SK-N-SH (cell line): ENCODE measurements at regions not wholly inside any gene's neighbourhood (a gene's known extent, or its start where the extent isn't known, plus 50 kb on each side); places are given as distances from the start of the nearest gene placed in this dataset.

ENCODE experiments used
- CTCF ChIA-PET: fragments of 300-600, 350-600 bp; formaldehyde crosslinking; extraction: SDS; loops from one replicate; lab custom pipeline; 2021; lab: Yijun Ruan, JAX
- POLR2A ChIA-PET: fragments of 350-600 bp; sonication (Branson Sonifier 250); formaldehyde crosslinking; extraction: SDS; loops from one replicate; lab custom pipeline; 2020; ENCODE audit warnings: antibody characterized with exemption, inconsistent platforms; lab: Yijun Ruan, JAX
- DNase-seq: peaks from one replicate; pipeline ENCODE4 v3.0.0; 2012
- H2AFZ ChIP-seq: fragments of 200-600 bp; sonication (generic); 2 replicates; pipeline ENCODE4 v1.8.1; 2016; ENCODE audit warnings: antibody characterized with exemption, mild to moderate bottlenecking, low read depth
- H3F3A ChIP-seq: fragments of 200-600 bp; sonication (generic); replicated peaks from 2 replicates; pipeline ENCODE3; 2016; ENCODE audit warnings: antibody characterized with exemption, mild to moderate bottlenecking; ENCODE audit not compliant: insufficient read depth
- H3K27ac ChIP-seq, 2 experiments: fragments of 200-500 bp in 1 of 2; fragments of 200-600 bp in 1 of 2; sonication (Bioruptor generic) in 1 of 2; sonication (generic), shearing (Covaris generic) in 1 of 2; 2 replicates each; pipeline versions ENCODE4 v1.5.1 to v1.6.1; 2014 to 2016; ENCODE audit warnings: low read depth in 2 of 2, inconsistent platforms in 1 of 2, low read length in 1 of 2, mild to moderate bottlenecking in 1 of 2, mixed read lengths in 1 of 2
- H3K27me3 ChIP-seq: fragments of 200-600 bp; sonication (generic), shearing (Covaris generic); 2 replicates; pipeline ENCODE4 v1.6.1; 2016; ENCODE audit warnings: mixed run types; ENCODE audit not compliant: insufficient read depth
- H3K36me3 ChIP-seq, 2 experiments: fragments of 200-500 bp in 1 of 2; fragments of 200-600 bp in 1 of 2; sonication (Bioruptor generic) in 1 of 2; sonication (generic) in 1 of 2; replicated peaks in 1 of 2; 2 replicates each; pipeline versions ENCODE3 to v1.5.1; 2014 to 2016; ENCODE audit warnings: low read length in 1 of 2, mild to moderate bottlenecking in 1 of 2; ENCODE audit not compliant: insufficient read depth in 2 of 2, control insufficient read depth in 1 of 2
- H3K4me1 ChIP-seq, 2 experiments: fragments of 200-500 bp in 1 of 2; fragments of 200-600 bp in 1 of 2; sonication (Bioruptor generic) in 1 of 2; sonication (generic), shearing (Covaris generic) in 1 of 2; 2 replicates each; pipeline versions ENCODE4 v1.5.1 to v1.6.1; 2014 to 2016; ENCODE audit warnings: low read depth in 1 of 2, low read length in 1 of 2, mixed run types in 1 of 2; ENCODE audit not compliant: insufficient read depth in 2 of 2, control insufficient read depth in 1 of 2
- H3K4me2 ChIP-seq: fragments of 200-600 bp; sonication (generic), shearing (Covaris generic); 2 replicates; pipeline ENCODE4 v1.6.1; 2017; ENCODE audit warnings: mixed run types
- H3K4me3 ChIP-seq, 2 experiments: fragments of 200-500 bp in 1 of 2; fragments of 200-600 bp in 1 of 2; sonication (Bioruptor generic) in 1 of 2; sonication (generic), shearing (Covaris generic) in 1 of 2; 2 replicates each; pipeline versions ENCODE4 v1.5.1 to v1.8.1; 2014 to 2016; ENCODE audit warnings: low read depth in 2 of 2, inconsistent platforms in 1 of 2, low read length in 1 of 2, mild to moderate bottlenecking in 1 of 2, mixed read lengths in 1 of 2, moderate library complexity in 1 of 2
- H3K79me2 ChIP-seq: fragments of 200-600 bp; sonication (generic); 2 replicates; pipeline ENCODE4 v1.8.1; 2017; ENCODE audit warnings: mild to moderate bottlenecking; ENCODE audit not compliant: insufficient read depth
- H3K9ac ChIP-seq: fragments of 200-600 bp; sonication (generic); 2 replicates; pipeline ENCODE4 v1.6.1; 2017; ENCODE audit warnings: mixed run types
- H3K9me2 ChIP-seq: fragments of 200-600 bp; sonication (generic); 2 replicates; pipeline ENCODE4 v1.6.1; 2017; ENCODE audit warnings: mixed run types
- H3K9me3 ChIP-seq: fragments of 200-600 bp; sonication (generic); 2 replicates; pipeline ENCODE4 v1.6.1; 2017; ENCODE audit warnings: mixed run types, mild to moderate bottlenecking, moderate library complexity
- H4K20me1 ChIP-seq: fragments of 200-600 bp; sonication (generic); 2 replicates; pipeline ENCODE4 v1.6.1; 2017; ENCODE audit warnings: mild to moderate bottlenecking, mixed run types; ENCODE audit not compliant: insufficient read depth
- CTCF ChIP-seq: fragments of 200-600 bp; sonication (generic); IDR thresholded peaks from 2 replicates; pipeline ENCODE4 v1.6.1; 2017; ENCODE audit warnings: antibody characterized with exemption, mild to moderate bottlenecking, moderate library complexity
- ELF1 ChIP-seq: IDR thresholded peaks from 2 replicates; pipeline ENCODE4 v1.4.0; 2012
- EZH2phosphoT487 ChIP-seq: fragments of 200-600 bp; sonication (generic); IDR thresholded peaks from 2 replicates; pipeline ENCODE4 v1.6.1; 2017; ENCODE audit warnings: low read depth, mixed run types, mild to moderate bottlenecking, antibody characterized with exemption, moderate library complexity, borderline replicate concordance
- IRF3 ChIP-seq: fragments of 150-350 bp; IDR thresholded peaks from 2 replicates; pipeline ENCODE4 v1.6.1; 2016; ENCODE audit warnings: mild to moderate bottlenecking, low read depth, low read length
- MAX ChIP-seq: IDR thresholded peaks from 2 replicates; pipeline ENCODE4 v1.4.0; 2012; ENCODE audit warnings: low read depth
- MXI1 ChIP-seq: IDR thresholded peaks from 2 replicates; pipeline ENCODE4 v1.6.1; 2012; ENCODE audit warnings: mild to moderate bottlenecking, low read depth, low read length, improper control_type of control experiment
- NFIC ChIP-seq: IDR thresholded peaks from 2 replicates; pipeline ENCODE4 v1.4.0; 2012; ENCODE audit warnings: borderline replicate concordance
- RXRA ChIP-seq: IDR thresholded peaks from 2 replicates; pipeline ENCODE4 v1.4.0; 2012; ENCODE audit warnings: low read depth, mild to moderate bottlenecking, borderline replicate concordance
- TAF1 ChIP-seq: IDR thresholded peaks from 2 replicates; pipeline ENCODE4 v1.6.1; 2012; ENCODE audit warnings: low read depth, mild to moderate bottlenecking, low read length, moderate library complexity, borderline replicate concordance
- TCF12 ChIP-seq: IDR thresholded peaks from 2 replicates; pipeline ENCODE4 v1.4.0; 2012
- TEAD4 ChIP-seq: IDR thresholded peaks from 2 replicates; pipeline ENCODE4 v1.4.0; 2012; ENCODE audit warnings: mild to moderate bottlenecking, borderline replicate concordance; ENCODE audit not compliant: insufficient read depth
- USF1 ChIP-seq: IDR thresholded peaks from 2 replicates; pipeline ENCODE4 v1.4.0; 2012; ENCODE audit warnings: low read depth, borderline replicate concordance
- USF2 ChIP-seq: fragments of 150-350 bp; IDR thresholded peaks from 2 replicates; pipeline ENCODE4 v1.6.1; 2017; ENCODE audit warnings: antibody characterized with exemption, low read length, low read depth, borderline replicate concordance
- YY1 ChIP-seq: IDR thresholded peaks from 2 replicates; pipeline ENCODE4 v1.4.0; 2012; ENCODE audit warnings: low read depth, mild to moderate bottlenecking
- ZBTB33 ChIP-seq: IDR thresholded peaks from 2 replicates; pipeline ENCODE4 v1.4.0; 2012; ENCODE audit warnings: low read depth, borderline replicate concordance
- WGBS: methylation state at CpG from one replicate; pipeline ENCODE4 v1.1.6; 2017; ENCODE audit warnings: low lambda C conversion rate; 5-methylcytosine and 5-hydroxymethylcytosine counted together

- TF ChIP-seq RXRA (no peak), EZH2phosphoT487 (no peak), MXI1 (no peak), TEAD4 (no peak), USF2 (no peak), ZBTB33 (no peak), TCF12 (no peak), IRF3 (no peak), CTCF (no peak), ELF1 (no peak), TAF1 (no peak), MAX (no peak), USF1 (no peak), NFIC (no peak), YY1 (no peak)
- Histone ChIP-seq H3K9me3 (no peaks in the 10 kb centered on the region), H3K79me2 (no peaks in the 10 kb centered on the region), H3K4me3 (no peak overlapping the region), H3K4me2 (no peak overlapping the region), H3K36me3 (no peaks in the 10 kb centered on the region), H3F3A (no peaks in the 10 kb centered on the region), H3K9me2 (no peaks in the 10 kb centered on the region), H3K4me1 (no peaks in the 10 kb centered on the region), H3K27me3 (no peaks in the 10 kb centered on the region), H4K20me1 (no peaks in the 10 kb centered on the region), H3K9ac (no peak overlapping the region), H2AFZ (no peak overlapping the region), H3K27ac (no peak overlapping the region)
- ChIA-PET POLR2A (no interaction called here), CTCF (interaction anchor here (1.2 kb wide), 1 partner anchor 12 kb away, joined by 3 read pairs; no protein-coding TSS in a partner anchor)
- DNase-seq = no peak
- WGBS = 7% methylated on average over 1 of the region's 1 CpG
These were observed 320.0 kb upstream of the LRRC4C start for GRCh38 chr11:41779401-41779960.
